HG02938 (cell line): ENCODE measurements at regions not wholly inside any gene's neighbourhood (a gene's known extent, or its start where the extent isn't known, plus 50 kb on each side); places are given as distances from the start of the nearest gene placed in this dataset.
"Not testable (repeated sequence)": the region's sequence is repeated elsewhere in the genome, so short reads cannot be mapped to it uniquely, and the experiment has no call there.

Source experiments
- ATAC-seq: cut with Tn5 transposase; IDR thresholded peaks from one replicate; pipeline ENCODE4 v1.9.1; 2021; ENCODE audit warnings: mild to moderate bottlenecking, moderate library complexity; ENCODE audit not compliant: unreplicated experiment

GRCh38 chr4:181757098-181757497 lies 486.1 kb upstream of the TENM3 start:
- ATAC-seq: no peak

- ATAC-seq: no peak
These were observed 485.1 kb upstream of the TENM3 start for GRCh38 chr4:181757910-181758660.

GRCh38 chr4:181760560-181760959 lies 482.6 kb upstream of the TENM3 start:
- ATAC-seq: no peak

GRCh38 chr4:181761156-181761555 lies 482.0 kb upstream of the TENM3 start:
- ATAC-seq: no peak

- no peak for ATAC-seq
These were observed 477.1 kb upstream of the TENM3 start for GRCh38 chr4:181766061-181766548.

- ATAC-seq: no peak
These were observed 472.2 kb upstream of the TENM3 start for GRCh38 chr4:181770971-181771370.

- ATAC-seq: no peak
These were observed 467.9 kb upstream of the TENM3 start for GRCh38 chr4:181775298-181775697.

- no peak for ATAC-seq
These were observed 466.7 kb upstream of the TENM3 start for GRCh38 chr4:181776264-181777054.

GRCh38 chr4:181777518-181777917 lies 465.7 kb upstream of the TENM3 start:
- ATAC-seq: no peak

- ATAC-seq: no peak
These were observed 458.3 kb upstream of the TENM3 start for GRCh38 chr4:181784881-181785280.

GRCh38 chr4:181792641-181793040 lies 450.6 kb upstream of the TENM3 start:
- ATAC-seq: no peak

- no peak for ATAC-seq
These were observed 450.1 kb upstream of the TENM3 start for GRCh38 chr4:181793096-181793495.

GRCh38 chr4:181796502-181796901 lies 446.7 kb upstream of the TENM3 start:
- ATAC-seq: no peak

- no peak for ATAC-seq
These were observed 444.7 kb upstream of the TENM3 start for GRCh38 chr4:181798536-181798935.

- ATAC-seq: no peak
These were observed 443.6 kb upstream of the TENM3 start for GRCh38 chr4:181799561-181800069.

GRCh38 chr4:181802207-181802606 lies 441.0 kb upstream of the TENM3 start:
- ATAC-seq: no peak

GRCh38 chr4:181807771-181808170 lies 435.4 kb upstream of the TENM3 start:
- no peak for ATAC-seq

- no peak for ATAC-seq
These were observed 432.5 kb upstream of the TENM3 start for GRCh38 chr4:181810711-181811110.

- not testable (repeated sequence) for ATAC-seq
These were observed 431.7 kb upstream of the TENM3 start for GRCh38 chr4:181811550-181811949.

- no peak for ATAC-seq
These were observed 423.3 kb upstream of the TENM3 start for GRCh38 chr4:181819946-181820345.

- ATAC-seq: no peak
These were observed 422.6 kb upstream of the TENM3 start for GRCh38 chr4:181820553-181820952.
